GM23248 (cell line): ENCODE measurements at regions not wholly inside any gene's neighbourhood (a gene's known extent, or its start where the extent isn't known, plus 50 kb on each side); places are given as distances from the start of the nearest gene placed in this dataset.

Experiments
- EZH2 ChIP-seq: fragments of 200-600 bp; sonication (generic); IDR thresholded peaks from 2 replicates; pipeline ENCODE4 v1.6.1; 2018; ENCODE audit warnings: antibody characterized with exemption, mild to moderate bottlenecking; ENCODE audit not compliant: insufficient read depth, poor library complexity, severe bottlenecking
- EZH2phosphoT487 ChIP-seq: fragments of 200-600 bp; sonication (generic); IDR thresholded peaks from 2 replicates; pipeline ENCODE4 v1.6.1; 2018; ENCODE audit warnings: antibody characterized with exemption, moderate library complexity, mild to moderate bottlenecking, low read depth; ENCODE audit not compliant: insufficient read depth

- TF ChIP-seq EZH2phosphoT487 (no peak), EZH2 (no peak)
Observed at GRCh38 chr5:121019734-121020133, 555.6 kb downstream of the PRR16 start.
